ENCODE measurements at regions not wholly inside any gene's neighbourhood (a gene's known extent, or its start where the extent isn't known, plus 50 kb on each side); places are given as distances from the start of the nearest gene placed in this dataset.

GRCh38 chr2:122743021-122743675 lies 987.7 kb downstream of the TSN start:
- DNase-seq: no peak
- ATAC-seq: no peak
- 91 to 93% (median 92%) methylated on average over 2 of the region's 2 CpGs for WGBS, 3 donors
- Histone ChIP-seq H3K36me3 (ENCODE audit: insufficient read depth in 1 of 2, low read depth in 1 of 2) (no peaks in the 10 kb centered on the region), H3K9me3 (no peaks in the 10 kb centered on the region), H3K27me3 (ENCODE audit: insufficient read depth in 3 of 3, low read length in 2 of 3) (no peaks in the 10 kb centered on the region), H3K4me3 (no peak overlapping the region), H3K27ac (no peak overlapping the region), H3K4me1 (no peaks in the 10 kb centered on the region)
- intact Hi-C loops (cut with DNase I): no loop called here
- TF ChIP-seq CTCF (IDR thresholded peaks at IDR 0.05): no peak

- intact Hi-C loops (cut with DNase I): no loop called here
- WGBS, 3 donors: 87 to 91% (median 88%) methylated on average over 4 of the region's 4 CpGs
- DNase-seq: no peak
- TF ChIP-seq CTCF (IDR thresholded peaks at IDR 0.05): no peak
- no peaks in the 10 kb centered on the region for H3K4me1 ChIP-seq
- no peak overlapping the region for H3K27ac ChIP-seq
- H3K9me3 ChIP-seq: no peaks in the 10 kb centered on the region
- no peak overlapping the region for H3K4me3 ChIP-seq
- ATAC-seq: no peak
- no peaks in the 10 kb centered on the region for H3K36me3 ChIP-seq (ENCODE audit: insufficient read depth in 1 of 2, low read depth in 1 of 2)
- H3K27me3 ChIP-seq (ENCODE audit: insufficient read depth in 3 of 3, low read length in 2 of 3): no peaks in the 10 kb centered on the region
These were observed 990.2 kb downstream of the TSN start for GRCh38 chr2:122745603-122746002.

DNA sequence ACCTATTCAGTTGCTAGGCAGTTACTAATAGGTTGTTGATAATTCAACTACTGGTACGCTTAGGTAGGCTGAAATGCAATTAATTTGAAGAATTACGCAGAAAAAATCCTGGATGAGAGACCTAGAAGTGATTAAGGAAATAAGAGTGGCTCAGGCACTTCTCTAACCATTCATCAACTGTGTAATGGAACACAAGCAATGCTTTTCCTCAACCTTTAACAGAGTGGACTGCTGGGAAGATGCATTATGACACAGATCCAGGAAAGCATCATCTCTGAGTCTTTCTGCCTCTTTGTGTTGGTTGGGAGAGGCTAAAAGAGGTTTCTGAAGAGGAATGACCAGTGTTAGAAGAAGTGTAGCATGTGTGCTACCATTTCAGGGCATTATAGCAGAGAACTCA lies 992.2 kb downstream of the TSN start:
- Histone ChIP-seq H3K9me3 (no peaks in the 10 kb centered on the region), H3K4me1 (no peaks in the 10 kb centered on the region), H3K27ac (no peak overlapping the region), H3K36me3 (ENCODE audit: insufficient read depth in 1 of 2, low read depth in 1 of 2) (no peaks in the 10 kb centered on the region), H3K27me3 (ENCODE audit: insufficient read depth in 3 of 3, low read length in 2 of 3) (no peaks in the 10 kb centered on the region), H3K4me3 (no peak overlapping the region)
- no peak for DNase-seq
- WGBS, 3 donors: 78 to 87% (median 85%) methylated on average over 2 of the region's 2 CpGs
- no peak for ATAC-seq
- intact Hi-C loops (cut with DNase I): no loop called here
- no peak for TF ChIP-seq CTCF (IDR thresholded peaks at IDR 0.05)

DNA sequence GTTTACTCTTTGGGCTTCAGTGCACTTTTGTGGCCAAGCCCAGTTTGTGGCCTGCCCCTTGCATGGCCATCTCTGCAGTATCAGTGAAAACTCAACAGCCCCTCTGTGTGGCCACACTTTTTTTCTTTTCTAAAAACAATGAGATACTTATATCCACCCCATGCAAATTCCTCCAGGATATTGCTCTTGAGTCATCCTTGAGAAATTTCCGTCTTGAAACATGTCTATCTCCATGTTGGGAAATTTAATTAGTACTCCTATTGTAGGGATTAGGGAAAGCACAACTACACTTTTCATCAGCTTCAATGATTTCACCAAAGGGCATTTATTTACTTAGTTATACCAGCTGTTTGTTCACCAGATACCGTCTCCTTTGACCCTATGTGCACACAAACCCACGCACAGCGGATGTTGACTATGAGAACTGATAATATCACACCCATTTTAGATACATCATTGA lies 993.1 kb downstream of the TSN start:
- Histone ChIP-seq H3K4me3 (no peak overlapping the region), H3K36me3 (ENCODE audit: insufficient read depth in 1 of 2, low read depth in 1 of 2) (no peaks in the 10 kb centered on the region), H3K4me1 (no peaks in the 10 kb centered on the region), H3K9me3 (no peaks in the 10 kb centered on the region), H3K27ac (no peak overlapping the region), H3K27me3 (ENCODE audit: insufficient read depth in 3 of 3, low read length in 2 of 3) (no peaks in the 10 kb centered on the region)
- intact Hi-C loops (cut with DNase I): no loop called here
- no peak for TF ChIP-seq CTCF (IDR thresholded peaks at IDR 0.05)
- 59 to 80% (median 77%) methylated on average over 4 of the region's 4 CpGs for WGBS, 3 donors
- ATAC-seq (no peak), DNase-seq (no peak)

GRCh38 chr2:122749405-122749804 lies 994.0 kb downstream of the TSN start:
- H3K27ac ChIP-seq: no peak overlapping the region
- no peaks in the 10 kb centered on the region for H3K9me3 ChIP-seq
- intact Hi-C loops (cut with DNase I): no loop called here
- no peak for DNase-seq
- H3K4me1 ChIP-seq: no peaks in the 10 kb centered on the region
- no peak for ATAC-seq
- H3K36me3 ChIP-seq (ENCODE audit: insufficient read depth in 1 of 2, low read depth in 1 of 2): no peaks in the 10 kb centered on the region
- 24 to 36% (median 25%) methylated on average over 1 of the region's 1 CpG for WGBS, 3 donors
- no peak for TF ChIP-seq CTCF (IDR thresholded peaks at IDR 0.05)
- H3K4me3 ChIP-seq: no peak overlapping the region
- H3K27me3 ChIP-seq (ENCODE audit: insufficient read depth in 3 of 3, low read length in 2 of 3): no peaks in the 10 kb centered on the region
